Type B pancreatic cell (in vitro differentiated cells): ENCODE measurements at regions not wholly inside any gene's neighbourhood (a gene's known extent, or its start where the extent isn't known, plus 50 kb on each side); places are given as distances from the start of the nearest gene placed in this dataset.

Experiments used
- DNase-seq: peaks from one replicate; pipeline ENCODE4 v3.0.0; 2021; ENCODE audit warnings: mixed read lengths; ENCODE audit not compliant: unreplicated experiment; ENCODE audit errors: extremely low spot score
- H3K27ac Mint-ChIP-seq: 2 replicates; pipeline ENCODE4 v1.8.0; 2021; ENCODE audit warnings: mild to moderate bottlenecking, mixed read lengths
- H3K27me3 Mint-ChIP-seq: 2 replicates; pipeline ENCODE4 v1.8.0; 2021; ENCODE audit warnings: mixed read lengths
- H3K36me3 Mint-ChIP-seq: 2 replicates; pipeline ENCODE4 v1.8.0; 2021; ENCODE audit warnings: mixed read lengths
- H3K4me1 Mint-ChIP-seq: one replicate; pipeline ENCODE4 v1.8.0; 2021; ENCODE audit warnings: mixed read lengths; ENCODE audit not compliant: unreplicated experiment
- H3K4me3 Mint-ChIP-seq: 2 replicates; pipeline ENCODE4 v1.8.0; 2021; ENCODE audit warnings: mild to moderate bottlenecking, mixed read lengths
- H3K9me3 Mint-ChIP-seq: 2 replicates; pipeline ENCODE4 v1.8.0; 2021; ENCODE audit warnings: mixed read lengths
- TF ChIP-seq, protein P1 (sequence below): fragments of 200-600 bp; sonication (generic); conservative IDR thresholded peaks from 2 replicates; pipeline ENCODE4 v1.5.0; 2021; ENCODE audit warnings: antibody characterized with exemption, mild to moderate bottlenecking

- H3K4me1 Mint-ChIP-seq, result peaks cover 4% of the 10 kb centered on the region
- no peak for DNase-seq
- TF ChIP-seq, protein P1, sequence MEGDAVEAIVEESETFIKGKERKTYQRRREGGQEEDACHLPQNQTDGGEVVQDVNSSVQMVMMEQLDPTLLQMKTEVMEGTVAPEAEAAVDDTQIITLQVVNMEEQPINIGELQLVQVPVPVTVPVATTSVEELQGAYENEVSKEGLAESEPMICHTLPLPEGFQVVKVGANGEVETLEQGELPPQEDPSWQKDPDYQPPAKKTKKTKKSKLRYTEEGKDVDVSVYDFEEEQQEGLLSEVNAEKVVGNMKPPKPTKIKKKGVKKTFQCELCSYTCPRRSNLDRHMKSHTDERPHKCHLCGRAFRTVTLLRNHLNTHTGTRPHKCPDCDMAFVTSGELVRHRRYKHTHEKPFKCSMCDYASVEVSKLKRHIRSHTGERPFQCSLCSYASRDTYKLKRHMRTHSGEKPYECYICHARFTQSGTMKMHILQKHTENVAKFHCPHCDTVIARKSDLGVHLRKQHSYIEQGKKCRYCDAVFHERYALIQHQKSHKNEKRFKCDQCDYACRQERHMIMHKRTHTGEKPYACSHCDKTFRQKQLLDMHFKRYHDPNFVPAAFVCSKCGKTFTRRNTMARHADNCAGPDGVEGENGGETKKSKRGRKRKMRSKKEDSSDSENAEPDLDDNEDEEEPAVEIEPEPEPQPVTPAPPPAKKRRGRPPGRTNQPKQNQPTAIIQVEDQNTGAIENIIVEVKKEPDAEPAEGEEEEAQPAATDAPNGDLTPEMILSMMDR, result no peak
- H3K4me3 Mint-ChIP-seq, result no peak overlapping the region
- H3K9me3 Mint-ChIP-seq, result peaks cover 8% of the 10 kb centered on the region
- H3K36me3 Mint-ChIP-seq, result peaks cover 3% of the 10 kb centered on the region
- peak overlapping the region; percentile 61 for H3K27ac Mint-ChIP-seq
- H3K27me3 Mint-ChIP-seq, result no peaks in the 10 kb centered on the region
Observed at GRCh38 chr2:13681936-13682335, 950.6 kb upstream of the LRATD1 start.

GRCh38 chr2:13682540-13683272, 949.8 kb upstream of the LRATD1 start:
- TF ChIP-seq, protein P1, result no peak

DNA sequence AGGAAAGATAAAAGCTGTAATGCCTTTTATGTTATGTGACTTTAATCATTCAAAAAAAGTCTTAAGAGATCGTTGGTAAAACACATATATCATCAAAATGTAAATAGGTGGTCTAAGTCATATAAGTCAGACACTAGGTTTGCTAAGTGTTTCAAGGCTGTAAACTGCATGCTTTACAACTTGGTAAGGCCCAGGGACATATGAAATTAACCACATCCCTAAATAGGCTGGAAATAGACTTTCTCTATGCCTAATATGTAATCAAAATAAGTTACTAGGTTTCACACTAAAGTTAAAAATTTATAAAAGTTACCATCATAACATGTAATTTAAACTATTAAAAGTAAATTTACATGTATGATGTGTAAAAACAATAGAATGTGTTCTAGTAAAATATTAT, 946.3 kb upstream of the LRATD1 start:
- H3K36me3 Mint-ChIP-seq, result peaks cover 3% of the 10 kb centered on the region
- peaks cover 8% of the 10 kb centered on the region for H3K9me3 Mint-ChIP-seq
- no peak for DNase-seq
- TF ChIP-seq, protein P1, result no peak
- H3K27ac Mint-ChIP-seq, result no peak overlapping the region
- H3K27me3 Mint-ChIP-seq, result no peaks in the 10 kb centered on the region
- no peak overlapping the region for H3K4me3 Mint-ChIP-seq
- peaks cover 4% of the 10 kb centered on the region for H3K4me1 Mint-ChIP-seq

More at GRCh38 chr2:13682540-13683272, 949.8 kb upstream of the LRATD1 start:
- H3K4me1 Mint-ChIP-seq, result peaks cover 4% of the 10 kb centered on the region
- DNase-seq, result no peak
- H3K4me3 Mint-ChIP-seq, result no peak overlapping the region
- H3K27me3 Mint-ChIP-seq, result no peaks in the 10 kb centered on the region
- peaks cover 3% of the 10 kb centered on the region for H3K36me3 Mint-ChIP-seq
- H3K9me3 Mint-ChIP-seq, result peaks cover 8% of the 10 kb centered on the region
- H3K27ac Mint-ChIP-seq, result no peak overlapping the region

DNA sequence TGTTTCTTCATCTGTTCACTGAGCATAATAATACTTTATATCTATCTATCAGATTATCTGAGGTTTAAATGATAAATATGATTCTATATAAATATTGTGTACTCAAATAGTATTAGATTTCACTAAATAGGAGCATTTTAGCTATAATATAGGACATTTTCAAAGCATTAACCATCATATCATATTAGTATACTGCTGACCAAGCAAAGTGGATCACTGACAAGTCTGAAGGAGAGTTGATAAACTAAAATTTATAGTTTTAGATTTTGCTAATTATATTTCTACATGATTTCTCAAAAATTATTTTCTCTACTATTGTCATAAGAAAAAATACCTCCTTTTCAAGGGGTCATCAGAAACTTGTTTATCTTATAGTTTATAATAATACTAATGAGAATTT, 937.8 kb upstream of the LRATD1 start:
- Mint-ChIP-seq H3K27me3 (no peaks in the 10 kb centered on the region), H3K36me3 (no peaks in the 10 kb centered on the region), H3K9me3 (no peaks in the 10 kb centered on the region)

GRCh38 chr2:13696601-13697000, 935.9 kb upstream of the LRATD1 start:
- Mint-ChIP-seq H3K4me3 (no peak overlapping the region), H3K27me3 (no peaks in the 10 kb centered on the region), H3K36me3 (no peaks in the 10 kb centered on the region), H3K27ac (no peak overlapping the region), H3K4me1 (no peaks in the 10 kb centered on the region), H3K9me3 (no peaks in the 10 kb centered on the region)
- TF ChIP-seq, protein P1, result no peak
- DNase-seq, result no peak

More for the DNA sequence above, 937.8 kb upstream of the LRATD1 start:
- H3K4me1 Mint-ChIP-seq, result no peaks in the 10 kb centered on the region
- no peak for DNase-seq
- no peak overlapping the region for H3K27ac Mint-ChIP-seq
- no peak overlapping the region for H3K4me3 Mint-ChIP-seq
- TF ChIP-seq, protein P1, result no peak
